Left lung (tissue), 4 donors: ENCODE measurements at regions not wholly inside any gene's neighbourhood (a gene's known extent, or its start where the extent isn't known, plus 50 kb on each side); places are given as distances from the start of the nearest gene placed in this dataset.

ENCODE experiments used
- ATAC-seq: fragments of 200-7000 bp; cut with Tn5 transposase; one replicate; pipeline ENCODE4 v1.9.1; 2020; ENCODE audit warnings: moderate library complexity
- DNase-seq, 4 donors: peaks; one replicate each; pipeline ENCODE4 v3.0.0-alpha.2; 2013 to 2020
- H3K27ac ChIP-seq, 2 donors: fragments of 200-600 bp; sonication (generic) in 1 of 2; one replicate each; pipeline versions ENCODE4 v1.5.0 to v1.8.0; 2020 to 2021
- H3K27me3 ChIP-seq, 2 donors: fragments of 200-600 bp; sonication (generic) in 1 of 2; one replicate each; pipeline versions ENCODE4 v1.5.0 to v1.8.0; 2020 to 2021
- H3K36me3 ChIP-seq, 2 donors: fragments of 200-600 bp; sonication (generic) in 1 of 2; one replicate each; pipeline versions ENCODE4 v1.5.0 to v1.8.0; 2020 to 2021
- H3K4me1 ChIP-seq, 2 donors: fragments of 200-600 bp; one replicate each; pipeline ENCODE4 v1.8.0; 2021
- H3K4me3 ChIP-seq, 2 donors: fragments of 200-600 bp; sonication (generic) in 1 of 2; one replicate each; pipeline versions ENCODE4 v1.5.0 to v1.8.0; 2020 to 2021; ENCODE audit warnings: mild to moderate bottlenecking in 1 of 2
- H3K9me3 ChIP-seq, 2 donors: fragments of 200-600 bp; sonication (generic) in 1 of 2; one replicate each; pipeline versions ENCODE4 v1.5.0 to v1.8.0; 2020 to 2021
- intact Hi-C, 2 donors: fragments of 100-400 bp; cut with DNase I; formaldehyde crosslinking; loops; one replicate each; pipeline versions ENCODE4 v1.11.2 to v1.14.2; 2022
- TF ChIP-seq, protein P1 (sequence below), 2 donors: fragments of 200-600 bp; sonication (generic) in 1 of 2; IDR thresholded peaks; one replicate each; pipeline versions ENCODE4 v1.5.0 to v1.8.0; 2021; ENCODE audit warnings: antibody characterized with exemption in 2 of 2
- donor health status: DM: no; HTN: yes; CAD: no.
- donor health status: DM: no; HTN: no; CAD: no.

- Histone ChIP-seq H3K9me3 (peaks cover 0 to 43% of the 10 kb centered on the region in 2 donors), H3K4me1 (no peaks in the 10 kb centered on the region), H3K36me3 (no peaks in the 10 kb centered on the region), H3K27ac (no peak overlapping the region), H3K27me3 (no peaks in the 10 kb centered on the region), H3K4me3 (no peak overlapping the region)
- no peak for DNase-seq
- no peak for ATAC-seq
- TF ChIP-seq, protein P1, sequence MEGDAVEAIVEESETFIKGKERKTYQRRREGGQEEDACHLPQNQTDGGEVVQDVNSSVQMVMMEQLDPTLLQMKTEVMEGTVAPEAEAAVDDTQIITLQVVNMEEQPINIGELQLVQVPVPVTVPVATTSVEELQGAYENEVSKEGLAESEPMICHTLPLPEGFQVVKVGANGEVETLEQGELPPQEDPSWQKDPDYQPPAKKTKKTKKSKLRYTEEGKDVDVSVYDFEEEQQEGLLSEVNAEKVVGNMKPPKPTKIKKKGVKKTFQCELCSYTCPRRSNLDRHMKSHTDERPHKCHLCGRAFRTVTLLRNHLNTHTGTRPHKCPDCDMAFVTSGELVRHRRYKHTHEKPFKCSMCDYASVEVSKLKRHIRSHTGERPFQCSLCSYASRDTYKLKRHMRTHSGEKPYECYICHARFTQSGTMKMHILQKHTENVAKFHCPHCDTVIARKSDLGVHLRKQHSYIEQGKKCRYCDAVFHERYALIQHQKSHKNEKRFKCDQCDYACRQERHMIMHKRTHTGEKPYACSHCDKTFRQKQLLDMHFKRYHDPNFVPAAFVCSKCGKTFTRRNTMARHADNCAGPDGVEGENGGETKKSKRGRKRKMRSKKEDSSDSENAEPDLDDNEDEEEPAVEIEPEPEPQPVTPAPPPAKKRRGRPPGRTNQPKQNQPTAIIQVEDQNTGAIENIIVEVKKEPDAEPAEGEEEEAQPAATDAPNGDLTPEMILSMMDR (IDR thresholded peaks at IDR 0.05): no peak
- intact Hi-C loops: no loop called here
Observed at GRCh38 chr5:29498860-29499259, 1694.6 kb upstream of the CDH6 start.

GRCh38 chr5:29498412-29498811 is 1695.1 kb upstream of the CDH6 start:
- H3K27me3 ChIP-seq: no peaks in the 10 kb centered on the region
- no peak for DNase-seq
- ATAC-seq: no peak

GRCh38 chr5:29485333-29485732 is 1708.2 kb upstream of the CDH6 start:
- intact Hi-C loops: no loop called here
- no peak overlapping the region for H3K4me3 ChIP-seq
- no peak for ATAC-seq
- TF ChIP-seq, protein P1 (IDR thresholded peaks at IDR 0.05): no peak
- H3K27me3 ChIP-seq: no peaks in the 10 kb centered on the region
- H3K36me3 ChIP-seq: no peaks in the 10 kb centered on the region
- H3K27ac ChIP-seq: no peak overlapping the region
- DNase-seq: no peak
- peaks cover 0 to 19% of the 10 kb centered on the region in 2 donors for H3K9me3 ChIP-seq
- no peaks in the 10 kb centered on the region for H3K4me1 ChIP-seq

More at GRCh38 chr5:29498412-29498811, 1695.1 kb upstream of the CDH6 start:
- Histone ChIP-seq H3K36me3 (no peaks in the 10 kb centered on the region), H3K4me3 (no peak overlapping the region), H3K27ac (no peak overlapping the region), H3K9me3 (peaks cover 0 to 43% of the 10 kb centered on the region in 2 donors), H3K4me1 (no peaks in the 10 kb centered on the region)
- intact Hi-C loops: no loop called here
- TF ChIP-seq, protein P1 (IDR thresholded peaks at IDR 0.05): no peak

GRCh38 chr5:29469581-29469980 is 1723.9 kb upstream of the CDH6 start:
- Histone ChIP-seq H3K9me3 (peaks cover 0 to 8% of the 10 kb centered on the region in 2 donors), H3K27ac (no peak overlapping the region), H3K36me3 (no peaks in the 10 kb centered on the region), H3K27me3 (no peaks in the 10 kb centered on the region), H3K4me1 (no peaks in the 10 kb centered on the region), H3K4me3 (no peak overlapping the region)
- intact Hi-C loops: no loop called here
- TF ChIP-seq, protein P1 (IDR thresholded peaks at IDR 0.05): no peak
- ATAC-seq (no peak), DNase-seq (no peak)

- ATAC-seq (no peak), DNase-seq (no peak)
- no peaks in the 10 kb centered on the region for H3K27me3 ChIP-seq
- no peaks in the 10 kb centered on the region for H3K36me3 ChIP-seq
- no peak overlapping the region for H3K27ac ChIP-seq
- TF ChIP-seq, protein P1 (IDR thresholded peaks at IDR 0.05): no peak
- no peak overlapping the region for H3K4me3 ChIP-seq
- peaks cover 0 to 6% of the 10 kb centered on the region in 2 donors for H3K9me3 ChIP-seq
- intact Hi-C loops: no loop called here
- H3K4me1 ChIP-seq: no peaks in the 10 kb centered on the region
Observed at GRCh38 chr5:29462241-29462640, 1731.2 kb upstream of the CDH6 start.
